Upper lobe of left lung (tissue), 4 donors: ENCODE measurements at regions not wholly inside any gene's neighbourhood (a gene's known extent, or its start where the extent isn't known, plus 50 kb on each side); places are given as distances from the start of the nearest gene placed in this dataset.

Source experiments
- CTCF ChIP-seq, 6 experiments: fragments of 450-650 bp in 4 of 6; fragments of 200-600 bp in 2 of 6; sonication (generic) in 2 of 6; IDR thresholded peaks; one replicate each; pipeline ENCODE4 v1.5.1; 2016 to 2019; ENCODE audit warnings: antibody characterized with exemption in 6 of 6
- POLR2A ChIP-seq, 4 donors: fragments of 450-650 bp; IDR thresholded peaks; one replicate each; pipeline ENCODE4 v1.5.1; 2016 to 2017; ENCODE audit warnings: antibody characterized with exemption in 4 of 4, mild to moderate bottlenecking in 2 of 4
- POLR2AphosphoS5 ChIP-seq, 2 donors: sonication (generic); formaldehyde crosslinking; IDR thresholded peaks; one replicate each; pipeline ENCODE4 v1.5.1; 2017; ENCODE audit warnings: antibody characterized with exemption in 2 of 2

DNA sequence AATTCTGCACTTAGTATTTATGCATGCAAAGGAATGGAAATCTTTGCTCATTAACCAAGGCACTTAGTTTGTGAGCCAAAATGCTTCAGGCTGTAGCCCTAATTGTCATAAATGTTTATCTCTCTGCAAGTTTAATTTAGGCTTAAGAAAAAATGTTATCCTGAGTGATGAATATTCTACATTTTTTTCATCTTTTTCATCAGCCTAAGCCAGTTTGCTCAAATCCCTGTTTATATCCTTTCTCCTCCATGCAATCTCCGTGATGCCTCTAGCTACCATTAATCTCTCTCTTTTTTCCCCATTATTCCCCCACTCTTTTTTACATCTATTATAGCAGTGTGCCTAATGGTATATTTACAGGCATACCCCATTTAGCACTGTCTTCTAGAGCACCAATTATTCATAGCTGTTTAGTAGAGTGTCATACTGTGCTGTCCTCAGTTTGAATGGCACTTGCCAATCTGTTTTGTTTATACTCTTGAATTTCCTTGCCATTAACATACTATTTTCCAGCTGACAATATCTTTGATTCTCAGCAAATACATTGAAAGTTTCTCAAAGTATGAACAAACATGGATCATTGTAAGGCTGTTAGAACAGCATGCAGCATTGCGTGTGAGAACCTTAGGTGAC is 1457.0 kb downstream of the MAT2B start:
- TF ChIP-seq CTCF (IDR thresholded peaks at IDR 0.05) = no peak
- TF ChIP-seq POLR2A (IDR thresholded peaks at IDR 0.05) = no peak
- no peak for TF ChIP-seq POLR2AphosphoS5 (IDR thresholded peaks at IDR 0.05)
